ENCODE measurements at regions not wholly inside any gene's neighbourhood (a gene's known extent, or its start where the extent isn't known, plus 50 kb on each side); places are given as distances from the start of the nearest gene placed in this dataset.

GRCh38 chr1:104807590-104807989 lies 1057.9 kb downstream of the AMY1C start:
- DNase-seq (ENCODE audit: low spot score): no peak
- no peak overlapping the region for H2AFZ ChIP-seq (replicated peaks)
- H3K27ac ChIP-seq: no peak overlapping the region
- H3K9me3 ChIP-seq (ENCODE audit: low read depth): no peaks in the 10 kb centered on the region
- Mint-ChIP-seq H3K27me3 (ENCODE audit: insufficient read depth, low read depth) (no peaks in the 10 kb centered on the region), H3K4me1 (no peaks in the 10 kb centered on the region), H3K27ac (no peak overlapping the region), H3K9me3 (no peaks in the 10 kb centered on the region), H3K36me3 (no peaks in the 10 kb centered on the region), H3K4me3 (no peak overlapping the region)
- TF ChIP-seq CTCF (IDR thresholded peaks at IDR 0.05) (no peak), EZH2phosphoT487 (IDR thresholded peaks at IDR 0.05) (no peak), EZH2 (IDR thresholded peaks at IDR 0.05) (no peak)
- H4K20me1 ChIP-seq (ENCODE audit: low read depth): no peaks in the 10 kb centered on the region
- no peaks in the 10 kb centered on the region for H3K79me2 ChIP-seq (ENCODE audit: low read depth)
- H3K27me3 ChIP-seq: no peaks in the 10 kb centered on the region
- no peak overlapping the region for H3K4me3 ChIP-seq
- H3F3A ChIP-seq (ENCODE audit: low read depth): no peaks in the 10 kb centered on the region
- no peak overlapping the region for H3K4me2 ChIP-seq
- H3K36me3 ChIP-seq: no peaks in the 10 kb centered on the region
- no peaks in the 10 kb centered on the region for H3K4me1 ChIP-seq
- no peak overlapping the region for H3K9ac ChIP-seq

GRCh38 chr1:104825401-104825800 lies 1075.7 kb downstream of the AMY1C start:
- TF ChIP-seq EZH2 (IDR thresholded peaks at IDR 0.05): no peak
- no peak for TF ChIP-seq CTCF (IDR thresholded peaks at IDR 0.05)
- TF ChIP-seq EZH2phosphoT487 (IDR thresholded peaks at IDR 0.05): no peak
- no peaks in the 10 kb centered on the region for H3K27me3 ChIP-seq
- H3K27ac ChIP-seq: no peak overlapping the region
- Mint-ChIP-seq H3K36me3 (no peaks in the 10 kb centered on the region), H3K4me3 (no peak overlapping the region), H3K27me3 (ENCODE audit: insufficient read depth, low read depth) (no peaks in the 10 kb centered on the region), H3K9me3 (no peaks in the 10 kb centered on the region), H3K4me1 (no peaks in the 10 kb centered on the region), H3K27ac (no peak overlapping the region)
- H3K4me3 ChIP-seq: no peak overlapping the region
- no peak overlapping the region for H3K9ac ChIP-seq
- H3F3A ChIP-seq (ENCODE audit: low read depth): no peaks in the 10 kb centered on the region
- no peak for DNase-seq (ENCODE audit: low spot score)
- no peak overlapping the region for H2AFZ ChIP-seq (replicated peaks)
- H3K79me2 ChIP-seq (ENCODE audit: low read depth): no peaks in the 10 kb centered on the region
- no peaks in the 10 kb centered on the region for H4K20me1 ChIP-seq (ENCODE audit: low read depth)
- no peak overlapping the region for H3K4me2 ChIP-seq
- no peaks in the 10 kb centered on the region for H3K36me3 ChIP-seq
- H3K9me3 ChIP-seq (ENCODE audit: low read depth): no peaks in the 10 kb centered on the region
- H3K4me1 ChIP-seq: no peaks in the 10 kb centered on the region

GRCh38 chr1:104830534-104830933 lies 1080.8 kb downstream of the AMY1C start:
- no peak overlapping the region for H3K27ac Mint-ChIP-seq
- H3K4me3 ChIP-seq: no peak overlapping the region
- H3F3A ChIP-seq (ENCODE audit: low read depth): no peaks in the 10 kb centered on the region
- no peaks in the 10 kb centered on the region for H3K27me3 ChIP-seq
- H3K36me3 ChIP-seq: no peaks in the 10 kb centered on the region
- H3K4me1 Mint-ChIP-seq: no peaks in the 10 kb centered on the region
- H3K4me1 ChIP-seq: no peaks in the 10 kb centered on the region
- no peak overlapping the region for H3K9ac ChIP-seq
- no peak overlapping the region for H2AFZ ChIP-seq (replicated peaks)
- H3K4me3 Mint-ChIP-seq: no peak overlapping the region
- no peak for TF ChIP-seq CTCF (IDR thresholded peaks at IDR 0.05)
- TF ChIP-seq EZH2phosphoT487 (IDR thresholded peaks at IDR 0.05): no peak
- TF ChIP-seq EZH2 (IDR thresholded peaks at IDR 0.05): no peak
- H3K36me3 Mint-ChIP-seq: no peaks in the 10 kb centered on the region
- H3K27me3 Mint-ChIP-seq (ENCODE audit: insufficient read depth, low read depth): no peaks in the 10 kb centered on the region
- H3K9me3 Mint-ChIP-seq: no peaks in the 10 kb centered on the region
- H3K79me2 ChIP-seq (ENCODE audit: low read depth): no peaks in the 10 kb centered on the region
- H3K9me3 ChIP-seq (ENCODE audit: low read depth): no peaks in the 10 kb centered on the region
- H3K27ac ChIP-seq: no peak overlapping the region
- H3K4me2 ChIP-seq: no peak overlapping the region
- no peaks in the 10 kb centered on the region for H4K20me1 ChIP-seq (ENCODE audit: low read depth)
- no peak for DNase-seq (ENCODE audit: low spot score)

- Histone ChIP-seq H3K9ac (no peak overlapping the region), H3K27me3 (no peaks in the 10 kb centered on the region), H3K9me3 (ENCODE audit: low read depth) (no peaks in the 10 kb centered on the region), H3K4me1 (no peaks in the 10 kb centered on the region), H3K79me2 (ENCODE audit: low read depth) (no peaks in the 10 kb centered on the region), H3K4me2 (no peak overlapping the region), H3K4me3 (no peak overlapping the region), H2AFZ (replicated peaks) (no peak overlapping the region), H3K27ac (no peak overlapping the region), H4K20me1 (ENCODE audit: low read depth) (no peaks in the 10 kb centered on the region), H3K36me3 (no peaks in the 10 kb centered on the region), H3F3A (ENCODE audit: low read depth) (no peaks in the 10 kb centered on the region)
- no peak for TF ChIP-seq EZH2phosphoT487 (IDR thresholded peaks at IDR 0.05)
- Mint-ChIP-seq H3K4me1 (no peaks in the 10 kb centered on the region), H3K36me3 (no peaks in the 10 kb centered on the region), H3K27ac (no peak overlapping the region), H3K4me3 (no peak overlapping the region), H3K9me3 (no peaks in the 10 kb centered on the region), H3K27me3 (ENCODE audit: insufficient read depth, low read depth) (no peaks in the 10 kb centered on the region)
- no peak for DNase-seq (ENCODE audit: low spot score)
These were observed 1102.5 kb downstream of the AMY1C start for GRCh38 chr1:104852151-104852550.
